ENCODE measurements at regions not wholly inside any gene's neighbourhood (a gene's known extent, or its start where the extent isn't known, plus 50 kb on each side); places are given as distances from the start of the nearest gene placed in this dataset.

DNA sequence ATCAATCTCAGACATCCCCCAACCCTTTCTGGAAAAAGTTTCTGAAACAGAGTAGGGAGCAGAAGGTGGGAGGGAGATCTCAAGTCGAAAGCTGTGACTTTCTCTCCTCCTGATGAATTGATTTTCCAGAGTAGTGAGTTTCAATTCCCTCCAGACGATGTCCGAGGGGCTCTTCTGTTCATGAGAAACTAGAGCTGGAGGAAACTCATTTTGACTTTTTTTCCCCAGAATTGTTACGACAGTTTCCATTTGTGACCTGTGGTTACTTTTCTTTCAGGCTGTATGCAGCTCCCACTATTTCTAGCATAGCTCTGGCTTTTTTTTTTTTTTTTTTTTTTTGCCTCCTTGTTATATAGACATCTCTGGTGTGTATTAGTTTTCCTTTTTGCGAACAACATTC lies 422.1 kb upstream of the SALL1 start:
- intact Hi-C loops (cut with micrococcal nuclease), result no loop called here

More for the DNA sequence above, 422.1 kb upstream of the SALL1 start:
- Histone ChIP-seq H3K27ac (ENCODE audit: low read depth, low read length) (no peak overlapping the region), H3K4me1 (ENCODE audit: control insufficient read depth in 1 of 2, insufficient read depth in 2 of 2, low read length in 2 of 2) (no peaks in the 10 kb centered on the region), H3K36me3 (ENCODE audit: control insufficient read depth in 1 of 2, insufficient read depth in 2 of 2, low read length in 2 of 2) (no peaks in the 10 kb centered on the region), H4K20me1 (ENCODE audit: insufficient read depth) (no peaks in the 10 kb centered on the region), H3K27me3 (ENCODE audit: insufficient read depth, low read length) (no peaks in the 10 kb centered on the region), H3K9me2 (ENCODE audit: insufficient read depth) (no peaks in the 10 kb centered on the region), H3K4me2 (ENCODE audit: low read length) (no peak overlapping the region), H3K9me3 (ENCODE audit: control insufficient read depth in 1 of 2, insufficient read depth in 1 of 2, low read depth in 1 of 2, low read length in 2 of 2) (peaks cover 0 to 20% of the 10 kb centered on the region in 2 experiments; a peak in 2 of 4 replicates), H3K9ac (ENCODE audit: low read length) (no peak overlapping the region), H3K4me3 (replicated peaks in 1 of 2; ENCODE audit: low read depth in 1 of 2, low read length in 2 of 2) (no peak overlapping the region), H2AFZ (ENCODE audit: low read depth, low read length, poor library complexity, severe bottlenecking) (no peak overlapping the region), H3K79me2 (ENCODE audit: insufficient read depth, low read length) (no peaks in the 10 kb centered on the region)
- RAD21 ChIA-PET (ENCODE audit: low non-redundant PET in 1 of 2, low total read pairs in 2 of 2, uncharacterized antibody in 2 of 2, unreplicated experiment in 2 of 2), result no interaction called here
- BruUV-seq (replicated peaks), result no TSS peak
- CTCF ChIA-PET, result no interaction called here
- TF ChIP-seq, protein P1, sequence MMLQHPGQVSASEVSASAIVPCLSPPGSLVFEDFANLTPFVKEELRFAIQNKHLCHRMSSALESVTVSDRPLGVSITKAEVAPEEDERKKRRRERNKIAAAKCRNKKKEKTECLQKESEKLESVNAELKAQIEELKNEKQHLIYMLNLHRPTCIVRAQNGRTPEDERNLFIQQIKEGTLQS (IDR thresholded peaks at IDR 0.05), result no peak
- TF ChIP-seq YY1 (IDR thresholded peaks at IDR 0.05; ENCODE audit: extremely low read depth, insufficient replicate concordance, low read depth, low read length), result no peak
- TF ChIP-seq EZH2phosphoT487 (IDR thresholded peaks at IDR 0.05; ENCODE audit: borderline replicate concordance), result no peak
- TF ChIP-seq JUND (IDR thresholded peaks at IDR 0.05), result no peak
- TF ChIP-seq SIN3A (IDR thresholded peaks at IDR 0.05; ENCODE audit: low read depth), result no peak
- no peak for TF ChIP-seq CBX3 (IDR thresholded peaks at IDR 0.05; ENCODE audit: low read depth)
- TF ChIP-seq, protein P2, sequence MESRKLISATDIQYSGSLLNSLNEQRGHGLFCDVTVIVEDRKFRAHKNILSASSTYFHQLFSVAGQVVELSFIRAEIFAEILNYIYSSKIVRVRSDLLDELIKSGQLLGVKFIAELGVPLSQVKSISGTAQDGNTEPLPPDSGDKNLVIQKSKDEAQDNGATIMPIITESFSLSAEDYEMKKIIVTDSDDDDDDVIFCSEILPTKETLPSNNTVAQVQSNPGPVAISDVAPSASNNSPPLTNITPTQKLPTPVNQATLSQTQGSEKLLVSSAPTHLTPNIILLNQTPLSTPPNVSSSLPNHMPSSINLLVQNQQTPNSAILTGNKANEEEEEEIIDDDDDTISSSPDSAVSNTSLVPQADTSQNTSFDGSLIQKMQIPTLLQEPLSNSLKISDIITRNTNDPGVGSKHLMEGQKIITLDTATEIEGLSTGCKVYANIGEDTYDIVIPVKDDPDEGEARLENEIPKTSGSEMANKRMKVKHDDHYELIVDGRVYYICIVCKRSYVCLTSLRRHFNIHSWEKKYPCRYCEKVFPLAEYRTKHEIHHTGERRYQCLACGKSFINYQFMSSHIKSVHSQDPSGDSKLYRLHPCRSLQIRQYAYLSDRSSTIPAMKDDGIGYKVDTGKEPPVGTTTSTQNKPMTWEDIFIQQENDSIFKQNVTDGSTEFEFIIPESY (IDR thresholded peaks at IDR 0.05; ENCODE audit: extremely low read depth, insufficient replicate concordance, low read length), result no peak
- TF ChIP-seq SRF (IDR thresholded peaks at IDR 0.05; ENCODE audit: low read depth), result no peak
- TF ChIP-seq, protein P3, sequence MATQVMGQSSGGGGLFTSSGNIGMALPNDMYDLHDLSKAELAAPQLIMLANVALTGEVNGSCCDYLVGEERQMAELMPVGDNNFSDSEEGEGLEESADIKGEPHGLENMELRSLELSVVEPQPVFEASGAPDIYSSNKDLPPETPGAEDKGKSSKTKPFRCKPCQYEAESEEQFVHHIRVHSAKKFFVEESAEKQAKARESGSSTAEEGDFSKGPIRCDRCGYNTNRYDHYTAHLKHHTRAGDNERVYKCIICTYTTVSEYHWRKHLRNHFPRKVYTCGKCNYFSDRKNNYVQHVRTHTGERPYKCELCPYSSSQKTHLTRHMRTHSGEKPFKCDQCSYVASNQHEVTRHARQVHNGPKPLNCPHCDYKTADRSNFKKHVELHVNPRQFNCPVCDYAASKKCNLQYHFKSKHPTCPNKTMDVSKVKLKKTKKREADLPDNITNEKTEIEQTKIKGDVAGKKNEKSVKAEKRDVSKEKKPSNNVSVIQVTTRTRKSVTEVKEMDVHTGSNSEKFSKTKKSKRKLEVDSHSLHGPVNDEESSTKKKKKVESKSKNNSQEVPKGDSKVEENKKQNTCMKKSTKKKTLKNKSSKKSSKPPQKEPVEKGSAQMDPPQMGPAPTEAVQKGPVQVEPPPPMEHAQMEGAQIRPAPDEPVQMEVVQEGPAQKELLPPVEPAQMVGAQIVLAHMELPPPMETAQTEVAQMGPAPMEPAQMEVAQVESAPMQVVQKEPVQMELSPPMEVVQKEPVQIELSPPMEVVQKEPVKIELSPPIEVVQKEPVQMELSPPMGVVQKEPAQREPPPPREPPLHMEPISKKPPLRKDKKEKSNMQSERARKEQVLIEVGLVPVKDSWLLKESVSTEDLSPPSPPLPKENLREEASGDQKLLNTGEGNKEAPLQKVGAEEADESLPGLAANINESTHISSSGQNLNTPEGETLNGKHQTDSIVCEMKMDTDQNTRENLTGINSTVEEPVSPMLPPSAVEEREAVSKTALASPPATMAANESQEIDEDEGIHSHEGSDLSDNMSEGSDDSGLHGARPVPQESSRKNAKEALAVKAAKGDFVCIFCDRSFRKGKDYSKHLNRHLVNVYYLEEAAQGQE (IDR thresholded peaks at IDR 0.05; ENCODE audit: low read depth), result no peak
- no peak for TF ChIP-seq TCF7L2 (IDR thresholded peaks at IDR 0.05; ENCODE audit: borderline replicate concordance, extremely low read depth, insufficient read depth, insufficient read length)
- TF ChIP-seq EZH2 (IDR thresholded peaks at IDR 0.05), result no peak
- TF ChIP-seq ZNF274 (IDR thresholded peaks at IDR 0.05; ENCODE audit: low read depth, low read length), result no peak
- TF ChIP-seq POLR2A (IDR thresholded peaks at IDR 0.05; ENCODE audit: borderline replicate concordance, extremely low read depth, insufficient read depth, insufficient read length), result no peak
- no peak for TF ChIP-seq EGR1 (IDR thresholded peaks at IDR 0.05; ENCODE audit: low read depth)
- TF ChIP-seq RAD21 (IDR thresholded peaks at IDR 0.05; ENCODE audit: low read depth), result no peak
- ATAC-seq (no peak), DNase-seq (ENCODE audit: low read depth, low spot score) (no peak)
- POLR2A ChIA-PET, result no interaction called here
